Fibroblast of skin of left biceps (primary cell): ENCODE measurements at regions not wholly inside any gene's neighbourhood (a gene's known extent, or its start where the extent isn't known, plus 50 kb on each side); places are given as distances from the start of the nearest gene placed in this dataset.
A peak's percentile ranks its signal among the peaks of the same experiment; 100 is the strongest.

Source experiments
- DNase-seq, 2 experiments: peaks; one replicate each; pipeline ENCODE4 v3.0.0-alpha.2; 2013; ENCODE audit warnings: low read depth in 2 of 2

GRCh38 chr16:86294535-86295196 lies 215.7 kb upstream of the FOXF1 start:
- no peak for DNase-seq

- DNase-seq, result no peak
Observed at GRCh38 chr16:86296256-86296655, 214.1 kb upstream of the FOXF1 start.

GRCh38 chr16:86297391-86297790 lies 212.9 kb upstream of the FOXF1 start:
- no peak for DNase-seq

GRCh38 chr16:86297866-86298757 lies 212.2 kb upstream of the FOXF1 start:
- DNase-seq, result no peak

- DNase-seq, result no peak
Observed at GRCh38 chr16:86298758-86299134, 211.6 kb upstream of the FOXF1 start.

- DNase-seq, result no peak
Observed at GRCh38 chr16:86299882-86300610, 210.3 kb upstream of the FOXF1 start.

GRCh38 chr16:86300746-86301481 lies 209.4 kb upstream of the FOXF1 start:
- no peak for DNase-seq

GRCh38 chr16:86302421-86303109 lies 207.8 kb upstream of the FOXF1 start:
- no peak for DNase-seq

- DNase-seq, result no peak
Observed at GRCh38 chr16:86303787-86304678, 206.3 kb upstream of the FOXF1 start.

- DNase-seq, result no peak
Observed at GRCh38 chr16:86304868-86305267, 205.5 kb upstream of the FOXF1 start.

- DNase-seq, result no peak
Observed at GRCh38 chr16:86305440-86305839, 204.9 kb upstream of the FOXF1 start.

- DNase-seq, result peak; percentile 86 to 91
Observed at GRCh38 chr16:86306011-86306644, 204.2 kb upstream of the FOXF1 start.

GRCh38 chr16:86306811-86307513 lies 203.4 kb upstream of the FOXF1 start:
- DNase-seq, result peak; percentile 86 to 90

- no peak for DNase-seq
Observed at GRCh38 chr16:86307514-86307903, 202.8 kb upstream of the FOXF1 start.

- no peak for DNase-seq
Observed at GRCh38 chr16:86308514-86308913, 201.8 kb upstream of the FOXF1 start.

- DNase-seq, result no peak
Observed at GRCh38 chr16:86313631-86314030, 196.7 kb upstream of the FOXF1 start.

- DNase-seq, result no peak
Observed at GRCh38 chr16:86314402-86315025, 195.8 kb upstream of the FOXF1 start.

GRCh38 chr16:86316967-86317812 lies 193.1 kb upstream of the FOXF1 start:
- DNase-seq, result no peak
